Transverse colon (tissue), 3 donors: ENCODE measurements at regions not wholly inside any gene's neighbourhood (a gene's known extent, or its start where the extent isn't known, plus 50 kb on each side); places are given as distances from the start of the nearest gene placed in this dataset.

Experiments
- POLR2A ChIP-seq: fragments of 450-650 bp; IDR thresholded peaks from one replicate; pipeline ENCODE4 v1.6.1; 2016; ENCODE audit warnings: antibody characterized with exemption, mild to moderate bottlenecking, moderate library complexity
- TF ChIP-seq, protein P1 (sequence below), 5 experiments: fragments of 200-600 bp in 3 of 5; fragments of 450-650 bp in 2 of 5; sonication (generic) in 3 of 5; IDR thresholded peaks; 1 replicate in 2 of 5; 2 replicates in 3 of 5; pipeline ENCODE4 v1.5.1; 2016 to 2017; ENCODE audit warnings: antibody characterized with exemption in 5 of 5, inconsistent platforms in 3 of 5, mild to moderate bottlenecking in 2 of 5, moderate library complexity in 1 of 5

DNA sequence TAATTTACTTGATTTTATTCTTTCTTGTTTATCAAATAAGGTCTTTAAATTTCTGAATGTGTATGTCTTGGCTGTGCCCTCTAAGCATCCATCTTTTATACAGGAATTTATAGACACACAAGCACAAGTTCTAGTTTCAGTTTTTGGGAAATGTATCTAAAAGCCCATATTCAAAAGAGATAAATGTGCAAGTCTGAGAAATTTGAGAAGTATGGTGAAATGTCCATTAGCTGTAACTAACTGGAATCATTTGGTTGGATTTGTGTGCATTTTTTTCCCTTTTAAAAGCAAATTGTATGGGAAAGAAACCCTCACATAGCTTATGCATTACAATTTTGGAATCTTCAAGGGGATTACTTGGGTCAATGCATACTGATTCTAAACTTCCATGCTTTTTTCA is 532.0 kb downstream of the KLF5 start:
- TF ChIP-seq, protein P1, sequence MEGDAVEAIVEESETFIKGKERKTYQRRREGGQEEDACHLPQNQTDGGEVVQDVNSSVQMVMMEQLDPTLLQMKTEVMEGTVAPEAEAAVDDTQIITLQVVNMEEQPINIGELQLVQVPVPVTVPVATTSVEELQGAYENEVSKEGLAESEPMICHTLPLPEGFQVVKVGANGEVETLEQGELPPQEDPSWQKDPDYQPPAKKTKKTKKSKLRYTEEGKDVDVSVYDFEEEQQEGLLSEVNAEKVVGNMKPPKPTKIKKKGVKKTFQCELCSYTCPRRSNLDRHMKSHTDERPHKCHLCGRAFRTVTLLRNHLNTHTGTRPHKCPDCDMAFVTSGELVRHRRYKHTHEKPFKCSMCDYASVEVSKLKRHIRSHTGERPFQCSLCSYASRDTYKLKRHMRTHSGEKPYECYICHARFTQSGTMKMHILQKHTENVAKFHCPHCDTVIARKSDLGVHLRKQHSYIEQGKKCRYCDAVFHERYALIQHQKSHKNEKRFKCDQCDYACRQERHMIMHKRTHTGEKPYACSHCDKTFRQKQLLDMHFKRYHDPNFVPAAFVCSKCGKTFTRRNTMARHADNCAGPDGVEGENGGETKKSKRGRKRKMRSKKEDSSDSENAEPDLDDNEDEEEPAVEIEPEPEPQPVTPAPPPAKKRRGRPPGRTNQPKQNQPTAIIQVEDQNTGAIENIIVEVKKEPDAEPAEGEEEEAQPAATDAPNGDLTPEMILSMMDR (IDR thresholded peaks at IDR 0.05): no peak
- no peak for TF ChIP-seq POLR2A
